UCSD-AML1 (cell line): ENCODE measurements at regions not wholly inside any gene's neighbourhood (a gene's known extent, or its start where the extent isn't known, plus 50 kb on each side); places are given as distances from the start of the nearest gene placed in this dataset.
"Not testable (repeated sequence)": the region's sequence is repeated elsewhere in the genome, so short reads cannot be mapped to it uniquely, and the experiment has no call there.

Experiments
- DNase-seq: peaks from one replicate; lab custom pipeline; 2025; ENCODE audit not compliant: unreplicated experiment; lab: John Stamatoyannopoulos, UW

DNA sequence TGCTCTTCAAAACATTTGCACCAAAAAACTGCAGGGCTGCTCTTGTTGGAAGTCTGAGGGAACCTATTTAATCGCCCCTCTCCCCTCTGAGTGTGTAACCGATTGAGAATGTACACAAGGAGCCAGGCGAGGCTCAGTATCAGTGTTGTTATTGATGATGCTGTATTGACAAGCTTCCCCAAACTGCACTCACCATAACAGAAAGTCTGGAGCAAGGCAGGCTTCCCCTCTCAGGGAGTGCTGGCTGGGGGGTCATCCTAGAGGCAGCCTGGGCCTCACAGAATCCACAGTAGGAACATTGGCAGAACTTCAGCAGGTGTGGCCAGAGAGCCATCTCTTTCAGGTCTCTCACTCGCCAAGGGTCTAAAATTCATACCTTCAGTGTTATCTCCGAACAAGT is 58.1 kb upstream of the TUNAR start:
- no peak for DNase-seq

DNA sequence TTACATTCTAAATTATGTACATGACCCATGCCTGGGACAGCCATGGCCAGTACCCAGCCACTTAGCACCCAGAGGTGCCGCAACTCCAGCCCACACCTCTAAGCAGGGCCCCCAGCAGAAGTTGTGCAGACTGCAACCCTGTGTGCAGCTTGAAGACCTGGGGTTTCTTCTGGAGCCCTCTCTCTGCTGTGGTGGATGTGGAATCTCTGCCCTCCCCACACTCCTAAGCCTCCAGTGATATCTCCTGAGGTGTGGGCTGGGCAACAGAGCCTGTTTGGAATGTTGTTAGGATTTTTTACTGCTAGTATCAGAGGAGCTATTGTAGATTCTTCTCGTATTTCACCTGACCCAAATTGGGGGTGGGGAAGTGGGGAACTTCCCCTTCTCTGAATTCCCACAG is 59.4 kb upstream of the TUNAR start:
- no peak for DNase-seq

DNA sequence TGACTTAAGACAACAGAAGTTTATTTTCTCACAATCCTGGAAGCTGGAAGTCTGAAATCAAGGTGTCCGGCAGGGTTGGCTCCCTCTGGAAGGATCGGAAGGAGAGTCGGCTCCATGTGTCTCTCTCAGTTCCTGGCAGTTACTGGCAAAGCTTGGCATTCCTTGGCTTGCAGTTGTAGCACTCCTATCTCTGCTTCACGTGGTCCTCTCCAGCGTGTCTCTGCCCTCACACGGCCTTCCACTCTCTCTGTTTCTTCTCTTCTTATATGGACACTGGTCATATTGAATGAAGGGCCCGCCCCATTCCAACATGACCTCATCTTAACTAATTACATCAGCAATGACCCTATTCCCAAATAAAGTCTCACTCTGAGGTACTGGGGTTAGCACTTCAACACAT is 60.1 kb upstream of the TUNAR start:
- no peak for DNase-seq

DNA sequence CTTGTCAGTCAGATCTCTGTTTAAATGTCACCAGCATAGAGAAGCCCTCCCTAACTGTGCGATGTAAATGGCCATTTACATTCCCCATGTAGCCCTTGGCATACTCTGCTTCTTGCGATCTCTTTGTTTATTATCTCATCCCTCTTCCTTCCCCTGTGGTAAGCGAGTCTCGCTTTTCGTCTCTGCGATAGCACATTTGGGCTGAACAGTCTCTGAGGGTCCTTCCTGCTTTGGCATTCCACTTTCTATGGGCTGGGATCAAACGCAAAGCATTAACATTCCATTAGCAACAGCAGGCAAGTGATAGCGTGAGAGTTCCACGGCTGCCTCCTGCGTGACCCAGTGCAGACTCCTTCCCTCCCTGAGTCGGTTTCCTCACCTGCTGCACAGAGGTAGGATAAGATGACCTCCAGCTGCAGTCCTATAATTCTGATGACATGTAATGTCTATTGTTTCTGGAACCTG is 61.4 kb upstream of the TUNAR start:
- DNase-seq, result no peak

DNA sequence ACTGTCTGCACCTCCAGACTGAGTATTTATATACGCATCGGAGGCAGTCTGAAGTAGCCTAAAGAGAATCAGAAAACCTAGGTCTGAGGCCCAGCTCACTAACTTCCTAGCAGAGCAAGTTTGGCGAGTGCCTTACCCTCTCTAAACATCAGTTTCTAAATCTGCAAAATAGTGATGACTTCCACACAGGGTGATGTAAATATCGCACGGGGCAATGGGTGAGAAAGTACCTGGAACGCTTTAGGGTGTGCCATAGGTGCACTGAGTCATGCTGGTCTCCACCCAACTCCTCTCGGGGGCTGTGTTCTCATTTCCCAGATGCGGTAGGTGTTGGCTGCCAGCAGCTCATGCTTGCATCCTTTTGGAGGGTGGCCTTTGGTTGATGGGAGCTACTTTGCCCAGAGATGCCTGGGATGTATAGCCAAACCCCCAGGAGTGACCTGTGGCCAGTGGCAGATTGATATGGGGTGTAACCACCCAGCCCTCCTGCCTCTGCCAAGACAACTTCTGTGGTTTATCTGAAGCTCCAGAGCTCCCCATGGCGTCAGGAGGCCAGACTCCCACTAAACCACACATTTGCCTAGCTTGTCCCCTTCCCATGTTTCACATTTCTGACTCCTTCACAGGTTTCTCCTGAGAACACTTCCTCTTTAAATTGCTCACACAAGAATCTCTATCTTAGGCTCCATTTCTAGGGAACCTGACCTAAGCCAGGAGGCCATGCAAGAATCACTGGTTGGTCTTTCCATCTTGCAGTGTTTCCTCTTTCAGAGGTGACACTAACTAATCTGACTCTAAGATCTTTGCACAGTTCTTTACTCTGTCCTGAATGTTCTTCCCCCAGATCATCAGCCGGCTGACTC is 62.0 kb upstream of the TUNAR start:
- DNase-seq, result no peak

DNA sequence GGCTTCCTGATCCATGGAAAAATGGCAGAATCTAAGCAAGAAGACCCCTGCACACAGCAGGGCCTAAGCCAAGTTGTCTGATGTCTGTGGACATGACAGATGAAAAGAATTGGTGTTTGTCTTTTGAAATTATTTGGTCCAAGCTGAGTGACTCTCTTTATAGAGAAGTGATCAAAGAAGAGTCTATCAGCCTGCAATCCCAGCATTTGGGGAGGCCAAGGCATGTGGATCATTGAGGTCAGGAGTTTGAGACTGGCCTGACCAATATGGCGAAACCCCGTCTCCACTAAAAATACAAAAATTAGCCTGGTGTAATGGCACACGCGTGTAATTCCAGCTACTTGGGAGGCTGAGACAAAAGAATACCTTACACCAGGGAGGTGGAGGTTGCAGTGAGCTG is 64.8 kb upstream of the TUNAR start:
- DNase-seq, result no peak

DNA sequence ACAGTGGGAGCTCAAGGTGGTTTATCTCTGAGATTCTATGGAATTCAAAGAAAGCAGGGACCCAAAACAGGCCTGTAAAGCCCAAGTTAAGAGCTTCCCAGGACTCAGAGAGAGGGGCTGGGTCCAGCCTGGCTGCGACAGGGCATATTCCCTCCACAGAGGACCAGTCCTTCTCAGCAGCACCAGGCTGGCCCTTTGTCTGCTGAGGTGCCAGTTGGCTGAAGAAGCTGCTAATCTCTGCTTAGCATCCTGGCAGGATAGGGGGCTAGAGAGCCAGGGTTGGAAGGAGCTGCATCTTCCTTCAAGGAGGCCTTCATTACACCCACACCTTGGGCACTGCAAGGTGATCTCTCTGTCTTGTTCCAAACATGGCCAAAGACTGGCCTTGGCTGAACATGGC is 68.3 kb upstream of the TUNAR start:
- DNase-seq, result no peak

DNA sequence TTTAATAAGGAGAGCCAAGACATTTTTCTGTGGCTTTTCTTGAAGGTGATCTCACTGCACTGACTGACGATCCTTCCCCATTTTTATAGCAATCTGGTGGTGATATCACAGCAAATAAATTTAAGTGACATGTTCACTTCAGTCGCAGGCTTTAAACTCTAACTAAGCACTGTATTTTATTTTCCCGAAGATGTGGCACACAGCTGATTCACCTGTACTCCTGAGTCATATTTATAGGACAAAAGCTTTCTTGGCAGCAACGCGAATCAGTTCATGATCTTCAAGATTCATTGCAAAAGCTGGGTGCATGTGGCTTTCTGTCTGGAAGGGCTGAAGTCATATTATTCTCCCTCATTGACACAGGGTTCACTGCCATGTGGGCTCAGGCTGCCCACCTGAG is 79.8 kb upstream of the TUNAR start:
- DNase-seq, result no peak

DNA sequence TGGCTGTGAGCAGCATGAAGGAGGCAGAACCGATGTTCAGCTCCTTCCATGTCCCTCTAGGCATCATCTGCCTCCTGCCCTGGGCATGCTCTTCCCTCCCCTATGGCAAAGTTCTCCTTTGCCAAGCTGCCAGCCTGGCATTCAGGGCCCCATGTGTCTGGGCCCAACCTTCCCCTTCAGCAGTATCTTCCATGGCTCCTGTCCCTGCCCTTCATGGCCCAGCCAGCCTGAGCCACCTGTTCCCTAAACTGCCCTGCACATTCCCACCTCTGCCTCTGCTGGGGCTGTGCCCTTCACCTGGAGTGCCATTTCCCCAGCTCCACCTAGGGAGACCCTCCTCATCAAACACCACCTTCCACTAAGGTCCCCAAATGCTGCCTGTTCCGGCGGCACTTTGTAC is 74.0 kb upstream of the TCL1A start:
- DNase-seq, result no peak

DNA sequence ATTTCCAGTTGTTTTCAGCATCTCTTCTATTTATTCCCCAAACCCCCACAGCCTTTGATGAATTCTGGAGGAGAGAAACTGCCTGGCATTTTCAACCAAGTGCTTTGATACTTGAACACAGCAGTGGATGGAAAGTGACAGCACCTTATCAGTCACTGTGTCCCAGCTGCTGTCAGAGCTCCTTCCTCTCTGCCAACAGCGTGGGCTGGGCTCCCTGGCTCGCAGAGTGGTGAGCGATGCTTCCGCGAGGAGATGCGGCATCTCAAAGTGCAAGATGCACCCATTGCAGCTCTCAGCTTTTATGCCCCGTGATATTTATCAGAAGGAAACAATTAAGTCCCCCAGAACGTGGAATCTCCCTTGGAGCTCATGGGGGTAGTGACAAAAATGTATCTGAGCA is 72.6 kb upstream of the TCL1A start:
- DNase-seq, result no peak

DNA sequence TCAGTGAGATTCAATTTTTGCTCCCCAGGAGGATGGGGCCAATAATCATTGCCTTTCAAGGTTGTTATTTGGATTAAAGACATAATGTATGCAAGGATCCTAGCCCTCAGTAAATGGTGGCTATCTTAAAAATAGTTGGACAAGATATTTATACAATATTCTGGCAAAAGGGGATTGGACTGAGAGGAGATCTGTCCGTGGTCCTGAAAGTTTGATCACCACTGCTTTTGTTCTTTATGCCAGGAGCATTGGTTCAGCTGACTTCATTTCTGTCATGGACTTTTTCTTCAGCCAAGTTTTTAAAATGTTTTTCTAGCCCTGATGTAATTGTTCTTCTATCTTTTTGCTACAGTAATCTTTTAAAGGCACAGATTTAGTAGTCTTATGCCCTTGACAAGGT is 70.2 kb upstream of the TCL1A start:
- DNase-seq, result no peak

DNA sequence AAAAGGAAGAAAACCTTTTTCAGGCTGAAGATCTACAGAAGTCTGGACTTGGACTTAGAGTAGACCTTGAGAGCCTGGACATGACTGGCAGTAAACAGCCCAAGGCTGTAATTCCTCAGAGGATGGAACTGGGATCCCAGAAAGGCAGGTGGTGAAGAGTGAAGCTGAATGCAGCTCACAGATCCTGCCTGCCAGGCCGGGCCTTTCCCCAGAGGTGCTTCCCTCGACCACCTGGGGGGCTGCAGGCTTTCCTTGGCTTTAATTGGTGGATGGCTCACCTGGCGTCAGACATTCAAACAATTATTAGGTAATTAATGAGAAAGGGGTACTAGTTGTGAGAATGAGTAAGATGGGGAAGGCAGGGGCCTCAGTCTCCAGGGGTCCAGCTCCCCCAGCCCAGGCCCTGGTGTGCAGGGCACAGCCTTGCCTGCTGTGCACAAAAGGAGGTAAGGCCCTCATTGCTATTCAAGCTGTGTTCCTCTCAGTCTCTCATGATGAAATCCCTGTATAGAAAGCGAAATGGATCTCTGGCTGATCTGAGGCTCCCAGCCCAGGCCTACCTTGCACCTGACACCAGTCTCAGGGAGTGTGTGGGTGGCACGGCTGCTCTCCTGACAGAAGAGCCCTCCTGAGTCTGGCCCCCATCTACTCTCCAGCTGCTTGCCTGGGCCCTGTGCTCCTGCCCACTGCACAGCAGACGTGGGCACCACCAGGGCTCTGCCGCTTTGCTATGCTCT is 63.0 kb upstream of the TCL1A start:
- no peak for DNase-seq

DNA sequence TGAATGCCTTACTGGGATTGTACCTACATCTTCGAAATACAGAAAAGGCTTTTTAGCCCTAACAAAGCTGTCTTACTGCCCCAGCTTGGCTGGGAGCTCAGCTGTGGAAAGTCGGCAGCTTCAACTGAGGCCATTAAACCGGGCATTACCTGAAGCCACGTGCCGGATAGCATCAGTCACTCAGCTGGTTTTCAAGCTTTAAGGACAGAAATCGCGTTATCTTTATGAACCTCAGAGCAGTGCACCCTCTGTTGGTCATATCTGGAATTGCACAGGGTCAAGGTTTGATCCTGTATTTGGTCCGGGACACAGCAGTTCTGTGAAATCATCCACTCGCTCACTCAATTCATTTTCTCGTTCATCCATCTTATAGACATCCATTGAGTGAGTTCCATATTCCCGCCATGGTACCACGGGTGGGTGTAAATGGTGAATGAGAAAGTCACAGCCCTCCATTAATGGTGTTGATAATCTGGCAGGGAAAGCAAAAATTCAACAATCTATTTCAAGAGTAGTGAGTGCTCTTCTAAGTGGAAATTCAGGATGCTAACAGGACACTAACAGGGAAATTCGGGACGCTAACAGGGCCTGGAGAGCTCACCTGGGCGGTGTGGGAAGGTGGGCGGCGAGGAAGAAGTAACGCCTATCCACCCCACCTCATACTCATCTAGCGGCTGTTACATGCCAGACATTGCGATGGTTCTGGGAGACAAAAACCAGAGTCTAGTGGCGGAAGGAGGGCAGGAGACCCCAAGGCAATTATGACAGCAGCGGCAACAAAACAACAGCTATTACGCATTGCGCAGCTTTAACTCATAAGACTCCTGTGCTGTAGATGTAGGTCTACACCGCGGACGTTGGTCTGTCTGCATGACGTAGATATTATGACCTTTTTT is 60.6 kb upstream of the TCL1A start:
- DNase-seq, result peak; percentile 18

DNA sequence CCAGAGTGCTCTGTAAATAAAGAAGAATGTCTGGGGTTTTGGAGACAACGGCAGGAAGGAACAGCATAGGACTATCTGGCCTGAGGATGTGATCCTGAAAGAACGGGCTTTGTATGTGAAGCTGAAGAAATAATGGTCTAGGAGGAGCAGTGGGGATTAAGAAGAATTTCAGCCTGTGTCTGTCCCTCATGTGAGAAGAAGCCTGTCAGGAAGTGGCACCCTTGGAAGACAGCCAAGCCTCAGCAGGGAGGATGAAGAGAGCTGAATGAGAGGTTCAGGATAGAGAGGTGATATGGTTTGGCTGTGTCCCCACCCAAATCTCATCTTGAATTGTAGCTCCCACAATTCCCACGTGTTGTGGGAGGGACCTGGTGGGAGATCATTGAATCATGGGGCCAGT is 56.9 kb upstream of the TCL1A start:
- DNase-seq, result no peak

DNA sequence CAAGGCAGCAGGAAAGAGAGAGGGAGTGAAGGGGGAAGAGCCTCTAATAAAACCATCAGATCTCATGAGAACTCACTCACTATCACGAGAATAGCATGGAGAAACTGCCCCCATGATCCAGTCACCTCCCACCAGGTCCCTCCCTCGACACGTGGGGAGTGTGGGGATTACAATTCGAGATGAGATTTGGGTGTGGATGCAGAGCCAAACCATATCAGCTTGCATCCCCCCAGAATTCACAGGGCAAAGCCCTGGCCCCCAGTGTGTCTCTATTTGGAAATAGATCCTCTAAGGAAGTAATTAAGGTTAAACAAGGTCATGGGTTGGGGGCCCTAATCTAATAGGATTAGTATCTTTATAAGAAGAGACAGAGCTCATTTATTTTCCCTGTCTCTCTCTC is 56.1 kb upstream of the TCL1A start:
- DNase-seq, result no peak

DNA sequence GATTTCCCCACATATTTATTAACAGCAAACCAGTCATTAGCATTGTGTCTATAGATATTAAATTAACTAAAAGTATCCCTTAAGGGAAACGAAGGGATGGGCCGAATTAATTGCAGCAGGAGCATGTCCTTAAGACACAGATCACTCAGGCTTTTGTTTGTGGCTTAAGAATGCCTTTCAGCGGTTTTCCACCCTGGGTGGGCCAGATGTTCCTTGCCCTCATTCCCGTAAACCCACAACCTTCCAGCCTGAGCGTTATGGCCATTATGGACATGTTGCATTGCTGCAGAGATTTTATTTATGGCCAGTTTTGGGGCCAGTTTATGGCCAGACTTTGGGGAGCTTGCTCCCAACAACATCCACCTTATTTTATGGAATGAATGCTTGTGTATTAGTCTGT is 55.5 kb upstream of the TCL1A start:
- not testable (repeated sequence) for DNase-seq

DNA sequence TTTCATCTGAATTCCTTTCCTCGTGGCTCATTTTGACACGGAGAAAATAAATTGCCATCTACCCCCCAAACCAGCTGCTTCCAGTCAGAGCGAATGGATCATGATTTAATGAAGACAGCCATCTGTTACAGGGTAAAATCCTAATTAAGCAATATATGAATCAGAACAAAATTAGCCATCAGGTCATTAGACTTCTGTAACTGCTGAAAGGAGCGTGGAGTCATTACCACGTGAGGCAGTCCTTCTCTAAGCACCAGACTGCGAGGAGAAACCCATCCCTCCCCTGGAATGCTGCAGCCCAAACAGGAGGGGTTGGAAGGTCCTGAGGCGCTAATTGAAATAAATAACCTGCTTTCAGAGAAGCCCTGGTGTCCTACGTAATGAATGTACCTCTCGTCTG is 51.1 kb upstream of the TCL1A start:
- DNase-seq, result no peak

DNA sequence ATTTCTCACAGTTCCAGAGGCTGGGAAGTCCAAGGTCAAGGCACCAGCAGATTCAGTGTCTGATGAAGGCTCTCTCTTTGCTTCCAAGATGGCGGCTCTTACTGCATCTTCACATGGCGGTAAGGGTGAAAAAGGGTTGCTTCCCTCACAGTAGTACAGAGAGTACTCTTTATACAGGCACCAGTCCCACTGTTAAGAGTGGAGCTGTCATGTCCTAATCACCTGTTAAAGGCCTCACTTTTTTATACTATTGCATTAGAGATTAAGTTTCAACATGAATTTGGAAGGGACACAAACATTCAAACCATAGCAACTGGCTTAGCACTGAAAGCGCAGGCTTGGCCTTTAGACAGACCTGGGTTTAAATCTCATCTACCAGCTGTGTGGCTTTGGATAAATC is 50.0 kb upstream of the TCL1A start:
- no peak for DNase-seq
